HepG2 (cell line): ENCODE measurements at regions not wholly inside any gene's neighbourhood (a gene's known extent, or its start where the extent isn't known, plus 50 kb on each side); places are given as distances from the start of the nearest gene placed in this dataset.

Experiments
- ATAC-seq: fragments of 200-7000 bp; cut with Tn5 transposase; 3 replicates; pipeline ENCODE4 v1.9.1; 2020; ENCODE audit warnings: mild to moderate bottlenecking, moderate library complexity
- BruUV-seq: library from RNA; stranded (reverse); fragments of 400-500 nt; replicated peaks from 2 replicates; lab custom pipeline; 2021; lab: Mats Ljungman, UMichigan
- CTCF ChIA-PET: fragments of 300-600 bp; formaldehyde crosslinking; extraction: SDS; loops from one replicate; lab custom pipeline; 2021; ENCODE audit warnings: low total read pairs, inconsistent platforms, low intra/inter-chr PET ratio; lab: Yijun Ruan, JAX
- POLR2A ChIA-PET: fragments of 350-600 bp; sonication (Branson Sonifier 250); formaldehyde crosslinking; loops from one replicate; lab custom pipeline; 2020; ENCODE audit warnings: antibody characterized with exemption, inconsistent platforms; lab: Yijun Ruan, JAX
- DNase-seq: peaks from one replicate; pipeline ENCODE4 v3.0.0-alpha.2; 2015; ENCODE audit warnings: low spot score
- FAIRE-seq: peaks from 3 replicates; lab custom pipeline; 2011; peaks lifted over from hg19 to GRCh38; lab: Jason Lieb, UNC
- H2AFZ ChIP-seq: one replicate; pipeline ENCODE4 v1.6.1; 2011; ENCODE audit warnings: low read length, inconsistent platforms
- H3K27ac ChIP-seq: fragments of 300-600 bp; 3 replicates; pipeline ENCODE4 v1.8.0; 2011; ENCODE audit warnings: mixed run types, mild to moderate bottlenecking, mixed read lengths, low read length, inconsistent platforms; ENCODE audit not compliant: insufficient read depth; ENCODE audit errors: extremely low read length
- H3K27me3 ChIP-seq, 2 experiments: fragments of 200-600 bp in 1 of 2; 2 replicates in 1 of 2; 3 replicates in 1 of 2; pipeline versions ENCODE4 v1.6.0 to v1.8.0; 2011; ENCODE audit warnings: low read length in 2 of 2, mild to moderate bottlenecking in 2 of 2, moderate library complexity in 2 of 2, inconsistent platforms in 1 of 2; ENCODE audit not compliant: insufficient read depth in 2 of 2, control insufficient read depth in 1 of 2
- H3K36me3 ChIP-seq, 2 experiments: fragments of 200-600 bp in 1 of 2; replicated peaks in 1 of 2; 2 replicates in 1 of 2; 3 replicates in 1 of 2; pipeline versions ENCODE4 v1.5.1 to v1.8.0; 2011; ENCODE audit warnings: low read length in 2 of 2, inconsistent platforms in 1 of 2; ENCODE audit not compliant: insufficient read depth in 2 of 2, control insufficient read depth in 1 of 2
- H3K4me1 ChIP-seq: 2 replicates; pipeline ENCODE4 v1.5.1; 2012; ENCODE audit warnings: low read length, inconsistent platforms; ENCODE audit not compliant: insufficient read depth
- H3K4me2 ChIP-seq: 2 replicates; pipeline ENCODE4 v1.6.0; 2011; ENCODE audit warnings: low read depth, low read length, inconsistent platforms
- H3K4me3 ChIP-seq, 3 experiments: fragments of 200-600 bp in 1 of 3; sonication (generic), shearing (Covaris generic) in 1 of 3; replicated peaks in 1 of 3; 2 replicates each; pipeline ENCODE4 v1.5.1; 2011 to 2016; ENCODE audit warnings: low read length in 3 of 3, inconsistent platforms in 2 of 3, low read depth in 2 of 3, mild to moderate bottlenecking in 2 of 3, control low read depth in 1 of 3, mixed read lengths in 1 of 3; ENCODE audit not compliant: insufficient read depth in 1 of 3
- H3K79me2 ChIP-seq: one replicate; pipeline ENCODE4 v1.6.1; 2011; ENCODE audit warnings: low read length, inconsistent platforms; ENCODE audit not compliant: insufficient read depth
- H3K9ac ChIP-seq: 2 replicates; pipeline ENCODE4 v1.6.0; 2011; ENCODE audit warnings: mild to moderate bottlenecking, low read depth, low read length, inconsistent platforms; ENCODE audit not compliant: insufficient read depth
- H3K9me3 ChIP-seq: 2 replicates; pipeline ENCODE4 v1.5.1; 2012; ENCODE audit warnings: mild to moderate bottlenecking, low read length
- H4K20me1 ChIP-seq: 2 replicates; pipeline ENCODE4 v1.6.0; 2011; ENCODE audit warnings: inconsistent platforms, mild to moderate bottlenecking, low read length, moderate library complexity; ENCODE audit not compliant: insufficient read depth
- ZNF282 ChIP-seq: fragments of 450-650 bp; IDR thresholded peaks from 2 replicates; pipeline ENCODE4 v1.6.1; 2018; ENCODE audit not compliant: partially characterized antibody
- WGBS: methylation state at CpG from one replicate; pipeline ENCODE4 v1.1.6; 2017; ENCODE audit warnings: low lambda C conversion rate; 5-methylcytosine and 5-hydroxymethylcytosine counted together
- in situ Hi-C: cut with HindIII; loops from 2 replicates; pipeline ENCODE4 v1.10.0; 2017; ENCODE audit warnings: low pct_unique_long_range_greater_than_20kb; ENCODE audit not compliant: extremely low pct_ligation_motif_present
- intact Hi-C: fragments of 100-400 bp; cut with micrococcal nuclease; formaldehyde crosslinking; loops from one replicate; pipeline ENCODE4 v1.10.0; 2022; ENCODE audit not compliant: unreplicated experiment
- TF ChIP-seq, protein P1 (sequence below): sonication (generic); formaldehyde crosslinking; IDR thresholded peaks from 2 replicates; pipeline ENCODE4 v1.4.0; 2020; ENCODE audit warnings: missing genetic modification reagents

DNA sequence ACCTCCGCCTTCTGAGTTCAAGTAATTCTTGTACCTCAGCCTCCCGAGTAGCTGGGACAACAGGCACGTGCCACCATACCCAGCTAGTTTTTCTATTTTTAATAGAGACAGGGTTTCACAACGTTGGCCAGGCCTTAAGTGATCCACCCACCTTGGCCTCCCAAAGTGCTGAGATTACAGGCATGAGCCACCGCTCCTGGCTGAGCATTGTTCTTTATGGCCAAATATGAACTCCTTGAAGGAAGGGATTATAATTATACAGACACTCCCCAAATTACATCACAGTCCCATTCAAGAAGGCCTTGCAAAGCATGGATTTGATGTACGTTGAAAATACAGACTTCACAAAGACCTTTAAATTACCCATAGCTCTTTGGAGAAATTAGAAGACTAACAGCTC lies 381.7 kb downstream of the TXNL1 start:
- FAIRE-seq (no peak), DNase-seq (no peak), ATAC-seq (no peak)
- Histone ChIP-seq H3K79me2 (no peaks in the 10 kb centered on the region), H2AFZ (no peak overlapping the region), H3K4me3 (no peak overlapping the region), H3K9me3 (peaks cover 28% of the 10 kb centered on the region), H3K9ac (no peak overlapping the region), H4K20me1 (no peaks in the 10 kb centered on the region), H3K36me3 (no peaks in the 10 kb centered on the region), H3K4me1 (no peaks in the 10 kb centered on the region), H3K27ac (no peak overlapping the region), H3K4me2 (no peak overlapping the region), H3K27me3 (no peaks in the 10 kb centered on the region)
- 25% methylated on average over 6 of the region's 6 CpGs for WGBS
- no TSS peak for BruUV-seq
- TF ChIP-seq, protein P1, sequence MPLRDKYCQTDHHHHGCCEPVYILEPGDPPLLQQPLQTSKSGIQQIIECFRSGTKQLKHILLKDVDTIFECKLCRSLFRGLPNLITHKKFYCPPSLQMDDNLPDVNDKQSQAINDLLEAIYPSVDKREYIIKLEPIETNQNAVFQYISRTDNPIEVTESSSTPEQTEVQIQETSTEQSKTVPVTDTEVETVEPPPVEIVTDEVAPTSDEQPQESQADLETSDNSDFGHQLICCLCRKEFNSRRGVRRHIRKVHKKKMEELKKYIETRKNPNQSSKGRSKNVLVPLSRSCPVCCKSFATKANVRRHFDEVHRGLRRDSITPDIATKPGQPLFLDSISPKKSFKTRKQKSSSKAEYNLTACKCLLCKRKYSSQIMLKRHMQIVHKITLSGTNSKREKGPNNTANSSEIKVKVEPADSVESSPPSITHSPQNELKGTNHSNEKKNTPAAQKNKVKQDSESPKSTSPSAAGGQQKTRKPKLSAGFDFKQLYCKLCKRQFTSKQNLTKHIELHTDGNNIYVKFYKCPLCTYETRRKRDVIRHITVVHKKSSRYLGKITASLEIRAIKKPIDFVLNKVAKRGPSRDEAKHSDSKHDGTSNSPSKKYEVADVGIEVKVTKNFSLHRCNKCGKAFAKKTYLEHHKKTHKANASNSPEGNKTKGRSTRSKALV (CRISPR knock-in tag): no peak
- POLR2A ChIA-PET: no interaction called here
- CTCF ChIA-PET: no interaction called here
- in situ Hi-C loops: no loop called here
- intact Hi-C loops: no loop called here

DNA sequence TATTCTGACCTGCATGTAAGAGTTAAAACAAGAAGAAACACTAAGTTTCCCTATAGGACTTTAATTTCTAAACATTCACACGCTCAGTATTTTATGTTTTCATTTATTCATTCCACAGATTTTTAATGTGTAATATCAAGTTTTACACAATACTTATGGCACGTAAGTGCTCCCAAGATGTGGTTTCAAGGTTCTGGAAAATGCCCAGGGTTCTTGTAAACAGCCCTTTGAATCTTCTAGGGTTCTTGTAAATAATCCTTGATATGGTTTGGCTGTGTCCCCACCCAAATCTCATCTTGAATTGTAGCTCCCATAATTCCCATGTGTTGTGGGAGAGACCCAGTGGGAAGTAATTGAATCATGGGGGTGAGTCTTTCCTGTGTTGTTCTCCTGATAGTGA lies 383.0 kb downstream of the TXNL1 start:
- WGBS: 18% methylated on average over 2 of the region's 2 CpGs

More for the DNA sequence above, 383.0 kb downstream of the TXNL1 start:
- in situ Hi-C loops: no loop called here
- POLR2A ChIA-PET: no interaction called here
- ATAC-seq (no peak), FAIRE-seq (no peak), DNase-seq (no peak)
- H3K27ac ChIP-seq: no peak overlapping the region
- no peaks in the 10 kb centered on the region for H4K20me1 ChIP-seq
- CTCF ChIA-PET: no interaction called here
- H3K36me3 ChIP-seq: no peaks in the 10 kb centered on the region
- peaks cover 30% of the 10 kb centered on the region for H3K9me3 ChIP-seq
- H2AFZ ChIP-seq: no peak overlapping the region
- H3K4me2 ChIP-seq: no peak overlapping the region
- H3K27me3 ChIP-seq: no peaks in the 10 kb centered on the region
- no peak overlapping the region for H3K9ac ChIP-seq
- no peak overlapping the region for H3K4me3 ChIP-seq
- no peaks in the 10 kb centered on the region for H3K4me1 ChIP-seq
- H3K79me2 ChIP-seq: no peaks in the 10 kb centered on the region
- BruUV-seq: no TSS peak
- intact Hi-C loops: no loop called here
- TF ChIP-seq ZNF282: no peak
